Astrocyte of the cerebellum (primary cell): ENCODE measurements at regions not wholly inside any gene's neighbourhood (a gene's known extent, or its start where the extent isn't known, plus 50 kb on each side); places are given as distances from the start of the nearest gene placed in this dataset.

Experiments used
- DNase-seq: peaks from one replicate; pipeline ENCODE4 v3.0.0-alpha.2; 2011; ENCODE audit warnings: low read depth
- H3K4me3 ChIP-seq: 2 replicates; pipeline ENCODE4 v1.5.1; 2011; ENCODE audit warnings: mild to moderate bottlenecking, low read depth, low read length, moderate library complexity
- CTCF ChIP-seq: IDR thresholded peaks from 2 replicates; pipeline ENCODE4 v1.5.1; 2012; ENCODE audit warnings: low read length, low read depth, moderate library complexity, mild to moderate bottlenecking; ENCODE audit errors: missing control alignments
- in situ Hi-C: cut with HindIII; loops from 2 replicates; pipeline ENCODE4 v1.10.0; 2017; ENCODE audit warnings: low sequenced_read_pairs

- TF ChIP-seq CTCF, result no peak
- in situ Hi-C loops, result no loop called here
These were observed 388.0 kb upstream of the TBL1XR1 start for GRCh38 chr3:177585271-177585670.

GRCh38 chr3:177589041-177589650 lies 391.9 kb upstream of the TBL1XR1 start:
- no peak overlapping the region for H3K4me3 ChIP-seq
- in situ Hi-C loops, result no loop called here
- DNase-seq, result peak; percentile 64
- TF ChIP-seq CTCF, result no peak

More at GRCh38 chr3:177585271-177585670, 388.0 kb upstream of the TBL1XR1 start:
- no peak overlapping the region for H3K4me3 ChIP-seq
- no peak for DNase-seq

GRCh38 chr3:177589911-177590381 lies 392.7 kb upstream of the TBL1XR1 start:
- DNase-seq, result peak; percentile 97
- H3K4me3 ChIP-seq, result no peak overlapping the region
- no peak for TF ChIP-seq CTCF
- in situ Hi-C loops, result no loop called here

GRCh38 chr3:177590826-177591225 lies 393.5 kb upstream of the TBL1XR1 start:
- in situ Hi-C loops, result no loop called here
- no peak for DNase-seq
- no peak for TF ChIP-seq CTCF
- H3K4me3 ChIP-seq, result no peak overlapping the region

GRCh38 chr3:177591379-177591778 lies 394.1 kb upstream of the TBL1XR1 start:
- no peak overlapping the region for H3K4me3 ChIP-seq
- no peak for DNase-seq
- TF ChIP-seq CTCF, result no peak
- in situ Hi-C loops, result no loop called here

- no peak for TF ChIP-seq CTCF
- in situ Hi-C loops, result no loop called here
- DNase-seq, result no peak
These were observed 396.8 kb upstream of the TBL1XR1 start for GRCh38 chr3:177594096-177594495.

More at GRCh38 chr3:177594096-177594495, 396.8 kb upstream of the TBL1XR1 start:
- no peak overlapping the region for H3K4me3 ChIP-seq
